SK-N-MC (cell line): ENCODE measurements at regions not wholly inside any gene's neighbourhood (a gene's known extent, or its start where the extent isn't known, plus 50 kb on each side); places are given as distances from the start of the nearest gene placed in this dataset.
"Not testable (repeated sequence)": the region's sequence is repeated elsewhere in the genome, so short reads cannot be mapped to it uniquely, and the experiment has no call there.

Experiments used
- DNase-seq: peaks from one replicate; pipeline ENCODE4 v3.0.0-alpha.2; 2011; ENCODE audit warnings: low read depth, low spot score
- H3K27ac ChIP-seq: fragments of 200-600 bp; sonication (generic); 2 replicates; pipeline ENCODE4 v1.5.1; 2016; ENCODE audit warnings: mixed run types
- H3K36me3 ChIP-seq: fragments of 200-600 bp; sonication (generic); 2 replicates; pipeline ENCODE4 v1.6.1; 2017; ENCODE audit warnings: antibody characterized with exemption, low read length, mixed read lengths; ENCODE audit not compliant: insufficient read depth
- H3K4me3 ChIP-seq: fragments of 200-600 bp; sonication (generic); 2 replicates; pipeline ENCODE4 v1.5.1; 2016
- H3K9ac ChIP-seq: fragments of 200-600 bp; sonication (generic); 2 replicates; pipeline ENCODE4 v1.8.0; 2017; ENCODE audit warnings: mixed run types, mixed read lengths; ENCODE audit not compliant: insufficient read length
- H3K9me3 ChIP-seq: fragments of 200-600 bp; sonication (generic); 2 replicates; pipeline ENCODE4 v1.6.1; 2017; ENCODE audit warnings: low read depth, mild to moderate bottlenecking, antibody characterized with exemption, low read length, moderate library complexity, mixed read lengths
- EZH2 ChIP-seq: fragments of 200-600 bp; sonication (generic); IDR thresholded peaks from one replicate; pipeline ENCODE4 v1.6.1; 2017; ENCODE audit warnings: antibody characterized with exemption
- FOXP2 ChIP-seq: optimal IDR thresholded peaks from 2 replicates; pipeline ENCODE3; 2011; ENCODE audit warnings: mild to moderate bottlenecking, moderate library complexity; ENCODE audit not compliant: insufficient read depth; ENCODE audit errors: extremely low read length, control extremely low read depth
- POLR2AphosphoS5 ChIP-seq: IDR thresholded peaks from 2 replicates; pipeline ENCODE4 v1.6.1; 2012; ENCODE audit warnings: mild to moderate bottlenecking, low read depth, low read length, borderline replicate concordance

GRCh38 chr18:70848329-70848728, 559.5 kb downstream of the SOCS6 start:
- H3K27ac ChIP-seq: no peak overlapping the region
- H3K4me3 ChIP-seq: no peak overlapping the region
- no peaks in the 10 kb centered on the region for H3K9me3 ChIP-seq
- TF ChIP-seq EZH2: no peak
- TF ChIP-seq POLR2AphosphoS5: no peak
- TF ChIP-seq FOXP2: no peak
- DNase-seq: no peak
- H3K9ac ChIP-seq: no peak overlapping the region
- H3K36me3 ChIP-seq: no peaks in the 10 kb centered on the region

- DNase-seq: no peak
- TF ChIP-seq EZH2 (no peak), FOXP2 (no peak), POLR2AphosphoS5 (no peak)
- Histone ChIP-seq H3K4me3 (no peak overlapping the region), H3K27ac (no peak overlapping the region), H3K36me3 (no peaks in the 10 kb centered on the region), H3K9me3 (no peaks in the 10 kb centered on the region), H3K9ac (no peak overlapping the region)
Observed at GRCh38 chr18:70840649-70841048, 551.8 kb downstream of the SOCS6 start.

- H3K36me3 ChIP-seq: no peaks in the 10 kb centered on the region
- H3K9ac ChIP-seq: no peak overlapping the region
- H3K9me3 ChIP-seq: no peaks in the 10 kb centered on the region
- TF ChIP-seq POLR2AphosphoS5 (no peak), EZH2 (no peak)
- H3K4me3 ChIP-seq: no peak overlapping the region
- DNase-seq: no peak
- no peak overlapping the region for H3K27ac ChIP-seq
Observed at GRCh38 chr18:70827632-70828031, 538.8 kb downstream of the SOCS6 start.

GRCh38 chr18:70826571-70826970, 537.7 kb downstream of the SOCS6 start:
- Histone ChIP-seq H3K36me3 (no peaks in the 10 kb centered on the region), H3K27ac (no peak overlapping the region)

GRCh38 chr18:70822691-70823090, 533.8 kb downstream of the SOCS6 start:
- no peaks in the 10 kb centered on the region for H3K9me3 ChIP-seq
- no peaks in the 10 kb centered on the region for H3K36me3 ChIP-seq
- no peak overlapping the region for H3K27ac ChIP-seq
- no peak for TF ChIP-seq FOXP2
- TF ChIP-seq EZH2: no peak
- TF ChIP-seq POLR2AphosphoS5: no peak
- no peak for DNase-seq
- H3K9ac ChIP-seq: no peak overlapping the region
- H3K4me3 ChIP-seq: no peak overlapping the region

More at GRCh38 chr18:70826571-70826970, 537.7 kb downstream of the SOCS6 start:
- Histone ChIP-seq H3K9me3 (no peaks in the 10 kb centered on the region), H3K4me3 (no peak overlapping the region), H3K9ac (no peak overlapping the region)
- TF ChIP-seq FOXP2: no peak
- no peak for TF ChIP-seq POLR2AphosphoS5
- TF ChIP-seq EZH2: no peak
- no peak for DNase-seq

GRCh38 chr18:70822117-70822516, 533.3 kb downstream of the SOCS6 start:
- no peak overlapping the region for H3K4me3 ChIP-seq
- no peak for TF ChIP-seq FOXP2
- no peak for TF ChIP-seq POLR2AphosphoS5
- TF ChIP-seq EZH2: no peak
- H3K9ac ChIP-seq: no peak overlapping the region
- no peaks in the 10 kb centered on the region for H3K9me3 ChIP-seq
- no peak for DNase-seq
- H3K36me3 ChIP-seq: no peaks in the 10 kb centered on the region
- no peak overlapping the region for H3K27ac ChIP-seq

- Histone ChIP-seq H3K9ac (no peak overlapping the region), H3K4me3 (no peak overlapping the region), H3K27ac (no peak overlapping the region), H3K36me3 (no peaks in the 10 kb centered on the region), H3K9me3 (no peaks in the 10 kb centered on the region)
- DNase-seq: no peak
- TF ChIP-seq FOXP2: no peak
- TF ChIP-seq POLR2AphosphoS5: no peak
- no peak for TF ChIP-seq EZH2
Observed at GRCh38 chr18:70808481-70809056, 519.7 kb downstream of the SOCS6 start.

GRCh38 chr18:70781860-70782453, 493.1 kb downstream of the SOCS6 start:
- no peak for DNase-seq
- Histone ChIP-seq H3K4me3 (no peak overlapping the region), H3K27ac (no peak overlapping the region), H3K9me3 (no peaks in the 10 kb centered on the region), H3K36me3 (no peaks in the 10 kb centered on the region), H3K9ac (no peak overlapping the region)
- no peak for TF ChIP-seq FOXP2
- no peak for TF ChIP-seq EZH2
- TF ChIP-seq POLR2AphosphoS5: no peak

- not testable (repeated sequence) for H3K4me3 ChIP-seq, H3K27ac ChIP-seq, H3K9me3 ChIP-seq, DNase-seq, H3K36me3 ChIP-seq, H3K9ac ChIP-seq
Observed at GRCh38 chr18:70766254-70766653, 477.4 kb downstream of the SOCS6 start.
